ENCODE measurements at regions not wholly inside any gene's neighbourhood (a gene's known extent, or its start where the extent isn't known, plus 50 kb on each side); places are given as distances from the start of the nearest gene placed in this dataset.

GRCh38 chr9:94010980-94011533 is 55.9 kb upstream of the BARX1 start:
- TF ChIP-seq CTCF (IDR thresholded peaks at IDR 0.05 in 4 of 5, conservative IDR thresholded peaks at IDR 0.05 in 1 of 5) (no peak), POLR2A (IDR thresholded peaks at IDR 0.05) (no peak)
